ENCODE measurements at regions not wholly inside any gene's neighbourhood (a gene's known extent, or its start where the extent isn't known, plus 50 kb on each side); places are given as distances from the start of the nearest gene placed in this dataset.

GRCh38 chr13:50326811-50327210, 311.6 kb downstream of the KCNRG start:
- no peak for TF ChIP-seq CTCF (IDR thresholded peaks at IDR 0.05; ENCODE audit: low read depth, low read length, missing control alignments)
- H3K4me3 ChIP-seq (ENCODE audit: low read depth, low read length): no peak overlapping the region
- DNase-seq (ENCODE audit: low read depth): no peak

- no peak for TF ChIP-seq CTCF (IDR thresholded peaks at IDR 0.05; ENCODE audit: low read depth, low read length, missing control alignments)
- DNase-seq (ENCODE audit: low read depth): no peak
- H3K4me3 ChIP-seq (ENCODE audit: low read depth, low read length): no peak overlapping the region
Measured at GRCh38 chr13:50334115-50334778, 319.0 kb downstream of the KCNRG start.

- DNase-seq (ENCODE audit: low read depth): no peak
- H3K4me3 ChIP-seq (ENCODE audit: low read depth, low read length): no peak overlapping the region
- TF ChIP-seq CTCF (IDR thresholded peaks at IDR 0.05; ENCODE audit: low read depth, low read length, missing control alignments): no peak
Measured at GRCh38 chr13:50334944-50335343, 319.7 kb downstream of the KCNRG start.

GRCh38 chr13:50339271-50339670, 324.0 kb downstream of the KCNRG start:
- no peak for DNase-seq (ENCODE audit: low read depth)
- no peak for TF ChIP-seq CTCF (IDR thresholded peaks at IDR 0.05; ENCODE audit: low read depth, low read length, missing control alignments)
- H3K4me3 ChIP-seq (ENCODE audit: low read depth, low read length): no peak overlapping the region

GRCh38 chr13:50340146-50340545, 324.9 kb downstream of the KCNRG start:
- no peak overlapping the region for H3K4me3 ChIP-seq (ENCODE audit: low read depth, low read length)
- no peak for DNase-seq (ENCODE audit: low read depth)
- no peak for TF ChIP-seq CTCF (IDR thresholded peaks at IDR 0.05; ENCODE audit: low read depth, low read length, missing control alignments)

GRCh38 chr13:50340551-50341287, 325.5 kb downstream of the KCNRG start:
- no peak for TF ChIP-seq CTCF (IDR thresholded peaks at IDR 0.05; ENCODE audit: low read depth, low read length, missing control alignments)
- no peak overlapping the region for H3K4me3 ChIP-seq (ENCODE audit: low read depth, low read length)
- DNase-seq (ENCODE audit: low read depth): no peak

- no peak for TF ChIP-seq CTCF (IDR thresholded peaks at IDR 0.05; ENCODE audit: low read depth, low read length, missing control alignments)
- no peak for DNase-seq (ENCODE audit: low read depth)
- no peak overlapping the region for H3K4me3 ChIP-seq (ENCODE audit: low read depth, low read length)
Measured at GRCh38 chr13:50341526-50341925, 326.3 kb downstream of the KCNRG start.

Data from GM12864 (cell line).